ENCODE measurements at regions not wholly inside any gene's neighbourhood (a gene's known extent, or its start where the extent isn't known, plus 50 kb on each side); places are given as distances from the start of the nearest gene placed in this dataset.

DNA sequence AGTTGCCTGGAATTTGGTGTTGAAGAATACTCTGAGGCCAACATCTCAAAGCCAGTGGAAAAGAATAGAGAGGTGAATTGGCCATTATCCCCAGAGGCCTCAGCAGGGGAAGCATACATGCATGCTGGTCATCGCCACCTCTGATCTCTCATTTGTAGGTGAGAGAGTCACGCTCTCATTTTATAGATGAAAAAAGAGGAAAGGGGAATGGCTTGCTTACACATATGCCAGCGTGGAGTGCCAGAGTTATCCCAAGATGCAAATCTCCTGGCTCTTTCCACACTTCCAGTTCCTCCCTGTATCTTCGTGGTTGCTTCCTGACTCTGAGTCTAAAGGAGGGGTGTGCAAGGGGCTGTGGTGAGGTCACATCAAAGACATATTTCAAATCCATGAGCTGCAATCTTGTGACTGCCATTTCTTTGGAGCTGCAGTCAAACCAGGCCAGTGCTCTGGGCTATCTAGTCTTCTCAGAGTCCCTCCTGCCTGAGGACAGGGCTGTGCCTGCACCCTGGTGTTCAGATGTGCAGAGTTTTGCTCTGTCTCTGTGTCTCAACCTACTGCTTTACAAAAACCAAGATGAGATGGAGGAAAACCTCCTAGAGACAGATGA, 324.7 kb downstream of the MYCN start:
- no peak for DNase-seq

- DNase-seq: no peak
Measured at GRCh38 chr2:16264491-16264890, 324.1 kb downstream of the MYCN start.

DNA sequence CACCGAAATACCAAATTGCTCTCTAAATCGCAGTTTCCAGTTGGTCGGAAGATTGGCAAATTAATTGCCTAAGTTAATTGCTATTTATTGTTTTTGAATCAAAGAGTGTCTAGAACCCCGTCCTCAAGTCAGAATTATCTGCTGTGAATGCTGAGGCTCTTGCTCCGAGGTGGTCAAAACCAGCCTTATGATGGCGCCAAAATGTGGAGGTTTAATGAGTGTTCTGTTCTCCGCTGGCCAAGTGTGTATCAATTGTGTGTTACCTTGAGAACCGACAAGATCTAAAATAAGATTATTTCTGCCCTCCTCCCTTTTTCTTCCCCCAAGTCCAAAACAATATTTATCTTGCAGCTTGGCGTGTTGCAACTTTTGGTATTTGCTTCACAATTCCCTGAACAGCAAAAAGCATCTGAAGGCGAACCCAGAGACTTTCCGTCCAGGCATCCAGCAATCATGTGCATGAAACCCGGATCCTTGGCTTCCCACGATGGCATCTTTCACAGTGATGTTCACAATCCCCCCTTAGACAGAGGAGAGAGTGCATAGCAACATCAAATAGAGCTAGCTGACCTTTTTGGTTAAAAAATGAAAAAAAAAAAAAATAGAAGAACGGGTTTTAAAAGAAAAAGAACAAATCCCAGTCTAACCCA, 323.0 kb downstream of the MYCN start:
- no peak for DNase-seq

DNA sequence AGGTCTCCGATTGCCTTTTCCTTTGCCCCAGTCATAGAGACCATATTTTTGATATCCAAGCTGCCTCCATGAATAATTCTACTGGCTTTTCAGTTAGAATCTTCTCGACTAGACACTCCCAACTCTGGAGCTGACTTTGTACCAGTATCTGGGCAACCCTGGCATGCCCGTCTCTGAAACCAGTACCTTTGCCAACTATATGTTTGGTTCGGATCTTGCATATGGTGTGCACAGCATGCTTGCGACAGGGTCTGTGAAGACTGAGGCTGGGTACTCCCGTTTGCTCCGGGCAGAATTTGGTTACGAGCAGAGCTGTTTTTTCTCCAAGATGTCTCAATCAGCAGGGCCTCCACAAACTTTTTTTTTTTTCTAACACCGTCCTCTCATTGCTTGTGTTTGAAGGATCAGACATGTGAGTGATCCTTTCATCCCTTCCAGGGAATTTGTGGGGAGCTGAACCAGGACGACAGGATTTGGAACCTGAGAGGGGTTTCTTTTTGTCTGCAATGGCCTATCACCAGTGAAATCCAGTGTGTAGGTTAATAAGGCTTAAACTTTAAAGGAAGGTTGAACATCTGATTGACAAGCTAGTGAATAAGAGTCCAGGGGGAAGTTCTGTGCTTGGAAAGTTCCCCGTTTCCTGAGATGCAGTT, 322.3 kb downstream of the MYCN start:
- no peak for DNase-seq

DNA sequence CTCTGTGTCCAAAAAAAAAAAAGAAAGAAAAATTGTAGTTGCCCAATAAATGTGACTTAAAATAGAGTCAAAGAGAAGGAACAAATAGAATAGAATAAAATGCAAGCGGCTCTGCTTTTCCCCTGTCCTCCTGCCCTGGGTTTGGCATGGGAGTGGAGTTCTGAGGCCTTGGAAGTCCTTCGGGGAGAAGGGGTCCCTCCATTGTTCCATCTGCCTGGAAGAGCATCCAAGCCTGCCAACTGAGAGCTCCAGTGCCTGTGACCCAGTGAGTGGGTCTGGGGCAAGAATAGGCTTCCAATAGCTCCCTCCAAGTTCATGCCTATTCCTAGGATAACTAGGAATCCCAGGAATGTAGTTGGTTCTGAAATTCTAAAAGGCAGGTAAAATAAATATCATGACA, 321.4 kb downstream of the MYCN start:
- DNase-seq: no peak

DNA sequence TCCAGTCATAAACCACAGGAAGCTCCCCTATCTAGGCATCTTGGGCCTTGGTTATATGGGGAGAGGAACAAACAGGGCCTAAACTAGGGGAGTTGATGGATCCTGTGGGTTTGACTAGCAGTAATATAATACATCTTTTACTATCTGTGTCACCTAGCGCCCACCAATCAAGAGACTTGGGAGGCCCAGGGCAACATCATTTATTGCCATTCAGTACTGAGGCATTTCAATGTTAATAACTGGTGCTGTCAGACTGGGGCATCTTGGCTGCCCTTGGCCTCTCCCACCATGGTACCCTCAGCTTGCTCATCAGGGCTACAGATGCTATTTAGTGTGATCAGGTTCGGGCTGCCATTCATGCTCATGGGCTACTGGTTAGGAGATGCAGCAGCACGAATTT, 320.7 kb downstream of the MYCN start:
- DNase-seq: no peak

DNA sequence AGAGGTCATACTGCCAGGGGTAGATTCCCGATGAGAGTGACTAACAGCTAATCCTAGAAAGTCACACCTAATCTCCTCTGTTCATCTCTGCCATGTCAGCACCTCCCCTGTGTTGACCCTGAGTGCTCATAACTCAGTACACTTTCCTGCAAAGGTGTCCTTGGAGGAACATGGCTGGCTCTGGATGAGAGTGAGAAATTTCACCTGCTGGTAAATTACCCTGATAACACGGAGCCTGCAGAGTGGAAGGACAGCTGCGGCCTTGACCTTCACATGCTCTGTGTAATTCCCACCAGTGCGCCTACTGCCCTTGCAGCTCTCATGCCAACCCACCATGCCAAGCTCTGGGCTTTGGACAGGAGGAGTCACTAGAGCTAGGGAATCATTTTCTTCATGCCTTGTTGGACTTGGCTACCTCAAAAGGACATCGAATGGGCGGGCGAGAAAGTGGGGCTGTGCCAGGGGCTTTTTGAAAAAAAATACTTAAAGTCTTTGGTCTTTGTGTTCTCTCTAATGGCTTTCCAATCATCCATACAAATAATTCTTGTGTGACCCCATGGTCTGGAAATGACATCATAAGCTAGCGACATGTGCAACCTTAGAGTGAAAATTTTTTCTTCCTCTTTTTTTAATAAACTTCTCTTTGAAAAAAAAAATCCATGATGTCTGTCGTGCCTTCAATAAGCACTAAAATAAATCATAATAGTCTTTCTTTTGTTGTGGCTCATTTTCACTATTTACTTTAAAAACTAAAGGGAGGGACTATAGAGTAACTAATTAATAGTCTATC, 319.9 kb downstream of the MYCN start:
- DNase-seq: no peak

GRCh38 chr2:16259010-16259409, 318.7 kb downstream of the MYCN start:
- DNase-seq: no peak

GRCh38 chr2:16258350-16258749, 318.0 kb downstream of the MYCN start:
- no peak for DNase-seq

DNA sequence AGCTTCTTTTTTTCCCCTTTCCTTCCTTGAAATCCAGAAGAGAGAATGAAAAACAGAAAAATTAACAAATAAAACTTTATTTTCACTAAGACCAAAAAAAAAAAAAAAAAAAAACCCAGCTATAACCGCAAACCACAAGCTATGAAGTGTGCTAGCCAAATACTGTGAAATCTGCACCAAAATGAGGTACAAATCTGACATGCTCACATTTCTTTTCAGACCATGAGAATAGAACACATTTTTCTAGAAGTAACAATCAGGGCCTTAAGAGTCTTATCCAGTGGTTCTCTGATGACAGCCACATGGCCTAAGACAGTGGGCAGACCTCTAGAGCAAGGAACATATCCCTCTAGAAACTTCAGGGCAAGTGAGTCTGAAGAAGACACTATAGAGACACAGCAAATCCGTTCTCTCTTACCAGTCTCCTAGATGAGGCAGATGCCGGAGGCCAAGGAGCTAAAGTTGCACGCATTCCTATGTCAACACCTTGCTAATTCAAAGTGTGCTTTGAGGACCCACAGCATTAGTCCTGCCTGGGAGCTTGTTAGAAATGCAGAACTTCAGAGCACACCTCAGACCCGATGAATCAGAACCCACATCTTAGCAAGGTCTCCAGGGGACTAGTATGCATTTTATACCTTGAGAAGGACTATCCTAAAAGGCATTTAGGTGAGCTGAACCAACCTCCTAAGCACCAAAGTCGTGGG, 317.1 kb downstream of the MYCN start:
- DNase-seq: no peak

DNA sequence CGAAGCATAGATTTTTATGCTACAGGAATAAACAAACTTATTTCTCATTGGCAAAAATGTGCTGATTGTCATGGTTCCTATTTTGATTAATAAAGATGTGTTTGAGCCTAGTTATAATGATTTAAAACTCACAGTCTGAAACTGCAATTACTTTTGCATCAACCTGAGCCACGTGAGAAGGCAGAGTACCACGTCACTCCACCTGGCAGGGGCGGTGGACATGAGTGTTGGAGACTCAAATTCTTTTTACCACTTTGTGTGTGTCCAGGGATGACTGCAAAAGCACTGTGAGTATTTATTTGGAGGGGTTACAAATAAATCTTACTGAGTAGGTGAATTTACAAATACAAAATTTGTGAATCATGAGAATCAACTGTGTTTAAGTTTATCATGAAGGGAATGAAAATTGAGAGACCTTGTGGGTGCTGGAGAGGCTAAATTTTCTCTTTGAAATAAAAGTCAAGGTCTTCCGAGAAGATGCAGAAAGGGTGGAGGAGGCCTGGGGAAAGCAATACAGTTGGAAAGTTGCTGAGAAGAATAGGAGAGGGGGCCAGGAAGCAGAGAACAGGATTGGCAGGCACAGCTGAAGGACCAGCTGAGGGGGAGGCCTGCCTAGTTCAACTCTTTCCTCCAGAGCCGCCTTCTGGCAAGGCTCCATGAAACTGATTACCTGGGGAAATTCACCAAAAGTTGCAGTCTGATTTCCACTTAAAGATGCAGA, 316.4 kb downstream of the MYCN start:
- no peak for DNase-seq

GRCh38 chr2:16255120-16255519, 314.8 kb downstream of the MYCN start:
- no peak for DNase-seq

DNA sequence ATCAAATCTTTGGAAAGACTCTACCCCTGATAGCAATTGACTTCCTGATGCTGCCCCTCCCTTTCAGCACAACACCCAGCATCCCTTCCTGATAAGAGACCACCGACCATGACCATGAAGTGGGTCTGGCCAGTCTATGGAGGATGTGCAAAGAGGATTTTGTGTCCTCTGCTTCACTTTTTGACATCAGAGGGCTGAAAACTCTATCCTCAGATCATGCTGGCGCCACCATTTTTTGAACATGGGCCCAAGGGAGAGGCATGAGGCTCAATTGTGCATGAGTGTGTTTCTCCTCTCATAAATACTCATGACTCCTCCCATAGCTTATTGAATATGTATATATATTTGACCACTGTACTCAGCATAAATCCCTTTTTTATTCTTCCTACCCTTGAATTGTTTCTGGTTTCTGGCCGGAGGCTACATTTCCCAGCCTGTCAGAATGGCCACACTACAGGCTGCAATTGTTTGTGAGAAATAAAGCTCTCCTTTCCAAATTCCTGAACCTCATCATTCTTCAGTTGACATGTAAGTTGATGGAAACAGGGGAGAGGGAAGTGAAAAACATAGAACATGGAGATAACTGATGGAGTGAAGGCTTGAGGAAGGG, 314.1 kb downstream of the MYCN start:
- no peak for DNase-seq

- no peak for DNase-seq
Measured at GRCh38 chr2:16253291-16253690, 312.9 kb downstream of the MYCN start.

GRCh38 chr2:16252891-16253290, 312.5 kb downstream of the MYCN start:
- DNase-seq: no peak

GRCh38 chr2:16252251-16252650, 311.9 kb downstream of the MYCN start:
- no peak for DNase-seq

GRCh38 chr2:16251511-16252225, 311.3 kb downstream of the MYCN start:
- no peak for DNase-seq

GRCh38 chr2:16250886-16251285, 310.5 kb downstream of the MYCN start:
- no peak for DNase-seq

DNA sequence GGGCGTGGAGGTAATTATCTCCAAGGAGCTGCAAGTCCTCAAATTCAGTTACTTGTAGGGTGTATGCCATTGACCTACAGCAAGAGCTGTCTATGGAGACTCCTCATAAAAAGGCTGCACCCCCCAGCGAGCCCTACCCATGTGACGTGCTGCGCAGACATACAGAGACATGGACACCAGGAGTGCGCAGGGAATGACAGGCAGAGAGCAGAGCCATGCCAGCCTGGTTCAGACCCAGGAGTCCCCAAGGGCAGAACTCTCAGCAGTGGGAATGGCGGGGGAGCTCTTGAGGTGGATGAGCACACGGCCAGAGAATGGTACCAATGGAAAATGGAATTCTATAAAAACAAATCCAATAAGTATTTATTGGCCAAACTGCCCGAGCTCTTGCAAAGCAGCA, 310.1 kb downstream of the MYCN start:
- no peak for DNase-seq

- no peak for DNase-seq
Measured at GRCh38 chr2:16250056-16250425, 309.7 kb downstream of the MYCN start.

Measured in activated T-cell treated with anti-CD3 and anti-CD28 coated beads, Interleukin-2, amount 50 U/mL, for 1 hour (primary cell).